Activated T-cell treated with anti-CD3 and anti-CD28 coated beads, Interleukin-2, amount 50 U/mL, for 48 hours (primary cell): ENCODE measurements at regions not wholly inside any gene's neighbourhood (a gene's known extent, or its start where the extent isn't known, plus 50 kb on each side); places are given as distances from the start of the nearest gene placed in this dataset.

ENCODE experiments used
- DNase-seq, 2 experiments: peaks; one replicate each; pipeline ENCODE4 v3.0.0-alpha.2; 2020

GRCh38 chr12:132393245-132393795 is 63.9 kb upstream of the GALNT9 start:
- DNase-seq = no peak

GRCh38 chr12:132392389-132393244 is 63.2 kb upstream of the GALNT9 start:
- DNase-seq = no peak

DNA sequence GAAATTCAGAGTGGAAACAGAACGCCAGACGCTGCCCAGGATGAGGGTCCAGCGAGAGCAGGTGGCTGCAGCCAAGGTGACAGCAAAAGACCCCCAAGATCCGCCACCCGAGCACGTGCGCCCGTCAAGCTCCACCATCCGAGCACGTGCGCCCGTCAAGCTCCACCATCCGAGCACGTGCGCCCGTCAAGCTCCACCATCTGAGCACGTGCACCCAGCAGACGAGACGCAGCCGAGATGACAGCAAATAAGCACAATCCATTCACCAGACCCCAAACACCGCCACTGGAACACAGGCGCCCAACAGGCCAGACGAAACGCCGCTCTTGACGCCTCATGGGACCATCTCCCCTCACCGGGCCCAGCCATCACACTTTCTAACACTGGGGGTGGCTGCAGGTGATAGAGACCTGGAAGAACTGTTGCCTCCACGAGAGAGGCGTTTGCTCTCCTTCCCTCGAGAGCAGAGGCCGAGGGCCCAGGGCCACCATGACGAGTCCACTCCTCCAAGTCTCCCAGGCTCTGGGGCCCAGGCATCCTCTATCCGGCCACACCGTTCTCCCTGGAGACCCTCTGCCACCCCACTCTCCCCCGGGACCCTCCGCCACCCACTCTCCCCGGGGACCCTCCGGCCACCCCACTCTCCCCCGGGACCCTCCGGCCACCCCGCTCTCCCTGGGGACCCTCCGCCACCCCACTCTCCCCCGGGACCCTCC is 62.1 kb upstream of the GALNT9 start:
- no peak for DNase-seq

GRCh38 chr12:132390287-132391076 is 61.1 kb upstream of the GALNT9 start:
- DNase-seq = no peak

DNA sequence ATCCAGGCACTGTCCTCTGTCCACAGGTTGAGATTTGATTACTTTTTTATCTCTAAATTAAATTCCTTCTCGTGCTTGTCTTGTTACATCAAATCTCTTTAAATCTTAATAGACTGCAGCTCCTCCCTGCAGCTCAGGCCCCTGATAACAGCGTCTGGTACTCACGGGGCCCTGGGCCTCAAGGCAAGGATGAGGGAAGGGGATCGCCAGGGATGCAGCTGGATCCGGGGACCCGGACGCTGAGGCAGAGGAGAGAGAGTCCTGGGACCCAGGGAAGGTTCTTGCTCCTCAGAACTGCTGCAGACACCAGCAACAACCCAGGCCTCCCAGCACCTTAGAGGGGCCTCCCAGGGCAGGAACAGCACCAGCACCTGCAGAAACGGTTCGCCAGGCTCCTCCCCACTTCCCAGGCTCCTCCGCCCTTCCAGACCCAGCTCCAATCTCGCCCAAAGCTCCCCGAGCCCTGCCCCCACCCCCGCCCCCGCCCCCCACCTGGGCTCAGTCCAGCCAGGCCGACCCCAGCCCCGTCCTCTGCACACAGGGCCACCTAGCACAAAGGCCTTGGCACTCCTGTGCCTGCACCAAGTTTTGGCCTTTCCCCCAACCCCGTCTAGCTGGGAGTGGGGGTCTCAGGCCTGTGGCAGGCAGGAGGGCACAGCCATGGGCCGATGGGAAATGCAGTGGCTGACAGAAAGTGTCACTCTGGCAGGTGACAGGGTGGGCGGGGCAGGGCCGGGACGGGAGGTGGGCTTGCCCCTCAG is 60.3 kb upstream of the GALNT9 start:
- DNase-seq = no peak

GRCh38 chr12:132389026-132389425 is 59.6 kb upstream of the GALNT9 start:
- no peak for DNase-seq

DNA sequence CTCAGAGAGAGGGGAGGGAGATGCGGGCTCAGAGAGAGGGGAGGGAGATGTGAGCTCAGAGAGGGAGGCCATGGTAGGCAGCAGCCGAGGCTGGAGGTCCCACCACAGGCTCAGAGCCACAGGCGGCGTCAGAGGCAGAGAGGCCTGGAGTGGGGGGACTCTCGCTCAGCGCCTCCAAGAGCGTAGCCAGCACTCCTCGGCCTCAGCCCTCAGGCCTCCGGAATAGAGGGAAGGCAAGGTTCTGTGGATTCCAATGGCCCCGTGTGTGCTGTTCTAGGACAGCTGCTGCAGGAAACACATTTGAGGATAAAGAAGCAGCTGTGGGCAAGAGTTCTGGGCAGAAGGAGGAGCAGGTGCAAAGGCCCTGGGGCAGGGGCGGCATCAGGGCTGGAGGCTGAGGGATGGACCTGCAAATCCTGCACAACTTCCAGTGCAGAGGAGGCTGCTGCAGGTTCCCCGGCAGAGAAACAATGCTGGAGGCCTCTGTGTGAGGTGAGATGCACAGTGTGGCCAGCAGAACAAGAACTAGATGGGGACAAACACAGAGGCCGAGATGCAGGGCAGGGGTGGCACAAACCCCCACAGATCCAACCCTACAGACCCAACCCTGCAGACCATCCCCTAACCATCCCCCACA is 59.1 kb upstream of the GALNT9 start:
- no peak for DNase-seq

- DNase-seq = no peak
Observed at GRCh38 chr12:132386926-132387497, 57.6 kb upstream of the GALNT9 start.

DNA sequence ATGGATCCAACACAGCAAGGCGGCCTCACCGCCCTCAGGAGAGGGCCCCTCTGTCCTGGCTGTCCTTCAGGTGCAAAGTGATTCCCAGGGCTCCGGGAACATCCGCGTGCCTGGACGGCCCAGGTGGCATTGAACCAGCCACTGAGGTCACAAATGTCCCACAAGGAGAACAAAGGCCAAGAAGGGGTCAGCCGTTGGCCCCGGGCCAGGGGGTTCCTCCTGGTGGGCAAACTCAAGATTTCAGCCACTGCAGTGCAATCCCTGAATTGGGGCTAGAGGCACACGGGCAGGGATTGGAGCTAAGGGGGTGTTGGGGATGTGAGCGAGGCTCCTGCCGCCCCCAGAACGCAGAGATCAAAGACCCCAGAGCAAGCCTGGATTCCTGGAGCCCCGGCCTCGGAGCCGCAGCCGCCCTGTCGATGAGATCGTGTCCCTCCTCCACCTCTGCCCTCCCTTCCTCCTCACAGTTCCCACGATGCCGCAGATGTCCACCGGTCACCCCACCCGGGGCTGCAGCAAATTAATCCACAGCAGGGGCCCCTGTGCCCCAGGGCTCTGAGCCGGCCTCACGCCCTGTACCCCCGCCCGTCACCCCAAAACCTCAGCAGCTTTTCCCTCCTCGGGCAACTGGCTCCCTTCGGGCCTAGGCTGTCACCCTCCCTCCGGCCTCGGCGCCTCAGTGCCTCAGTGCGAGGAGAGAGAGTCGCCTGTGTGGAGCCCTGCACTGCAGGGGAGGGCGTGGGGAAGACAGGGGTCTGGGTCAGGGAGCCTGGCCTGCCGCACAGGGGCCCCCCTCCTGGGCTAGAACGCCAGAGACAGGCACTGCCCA is 56.7 kb upstream of the GALNT9 start:
- DNase-seq = no peak

DNA sequence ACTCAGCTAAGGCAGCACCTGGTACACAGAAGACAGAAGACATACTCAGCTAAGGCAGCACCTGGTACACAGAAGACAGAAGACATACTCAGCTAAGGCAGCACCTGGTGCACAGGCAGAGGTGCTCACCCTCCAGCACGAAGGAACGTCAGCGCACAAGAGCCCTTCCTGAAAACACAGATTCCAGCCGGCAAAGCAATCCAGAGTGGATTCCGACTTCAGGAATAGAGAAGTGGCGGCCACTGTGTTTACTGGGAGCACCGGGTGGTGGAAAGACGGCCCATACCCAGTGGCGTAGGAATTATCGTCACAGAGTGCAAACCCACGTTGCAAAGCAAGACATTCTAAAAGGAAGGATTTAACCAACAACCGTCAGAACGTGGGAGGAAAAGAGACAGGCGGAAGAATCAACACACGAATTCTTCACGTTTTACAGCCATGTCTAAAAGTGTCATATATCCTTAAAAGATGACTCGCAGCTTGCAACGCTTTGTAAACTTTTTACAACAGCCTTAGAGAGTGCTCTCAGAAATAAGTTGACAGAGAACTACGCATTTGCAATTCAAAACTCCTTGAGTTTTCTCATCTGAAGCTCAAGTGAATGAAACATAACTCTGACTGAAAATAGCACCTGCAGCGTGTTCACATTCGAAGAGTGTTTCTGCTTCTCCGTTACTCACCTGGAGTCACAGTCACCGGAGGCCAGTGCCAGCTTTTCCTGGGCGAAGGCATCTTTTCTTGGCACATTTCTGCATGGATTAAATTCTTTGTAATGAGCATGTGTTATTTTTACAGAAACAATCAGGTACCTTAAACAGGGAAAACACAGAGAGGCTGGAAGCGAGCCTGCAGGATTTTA is 55.8 kb upstream of the GALNT9 start:
- no peak for DNase-seq

- no peak for DNase-seq
Observed at GRCh38 chr12:132380641-132381040, 51.3 kb upstream of the GALNT9 start.

GRCh38 chr12:132379996-132380395 is 50.6 kb upstream of the GALNT9 start:
- no peak for DNase-seq

DNA sequence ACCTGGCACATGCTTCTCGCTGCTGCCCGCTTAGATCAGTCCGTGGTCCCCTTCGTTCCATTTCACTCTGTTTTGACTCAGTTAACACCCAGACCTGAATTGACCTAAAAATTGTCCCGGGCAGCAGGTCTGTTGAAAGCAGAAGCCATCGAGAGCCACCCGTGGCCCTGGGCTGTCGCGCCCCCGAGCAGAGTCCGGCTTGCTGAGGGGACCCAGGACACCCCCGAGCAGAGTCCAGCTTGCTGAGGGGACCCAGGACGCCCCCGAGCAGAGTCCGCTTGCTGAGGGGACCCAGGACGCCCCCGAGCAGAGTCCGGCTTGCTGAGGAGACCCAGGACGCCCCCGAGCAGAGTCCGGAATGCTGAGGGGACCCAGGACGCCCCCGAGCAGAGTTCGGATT is 50.2 kb upstream of the GALNT9 start:
- DNase-seq = no peak
